K562 (cell line): ENCODE measurements at regions not wholly inside any gene's neighbourhood (a gene's known extent, or its start where the extent isn't known, plus 50 kb on each side); places are given as distances from the start of the nearest gene placed in this dataset.
A peak's percentile ranks its signal among the peaks of the same experiment; 100 is the strongest.

ENCODE experiments used
- ATF7 ChIP-seq: fragments of 450-650 bp; IDR thresholded peaks from 2 replicates; pipeline ENCODE4 v1.7.1; 2014; ENCODE audit warnings: mild to moderate bottlenecking, moderate library complexity
- ETV6 ChIP-seq, 3 experiments: fragments of 150-350 bp in 1 of 3; sonication (generic) in 1 of 3; formaldehyde crosslinking in 1 of 3; IDR thresholded peaks; 2 replicates each; pipeline versions ENCODE4 v1.6.1 to v1.8.0; 2014 to 2022; ENCODE audit warnings: borderline replicate concordance in 2 of 3, low read depth in 2 of 3, antibody characterized with exemption in 1 of 3, low read length in 1 of 3, mild to moderate bottlenecking in 1 of 3, missing genetic modification reagents in 1 of 3
- FOS ChIP-seq: IDR thresholded peaks from 3 replicates; pipeline ENCODE4 v1.6.1; 2011; ENCODE audit not compliant: insufficient read length; ENCODE audit errors: extremely low read depth
- HDAC2 ChIP-seq: fragments of 450-650 bp; IDR thresholded peaks from 2 replicates; pipeline ENCODE4 v1.6.1; 2016; ENCODE audit warnings: mild to moderate bottlenecking
- LEF1 ChIP-seq: fragments of 450-650 bp; IDR thresholded peaks from 2 replicates; pipeline ENCODE4 v1.6.1; 2016; ENCODE audit warnings: mild to moderate bottlenecking
- MYC ChIP-seq, 2 experiments: fragments of 250-450 bp in 1 of 2; sonication (Bioruptor Pico) in 1 of 2; IDR thresholded peaks; 2 replicates each; pipeline versions ENCODE4 v1.5.1 to v1.6.1; 2012 to 2021; ENCODE audit warnings: low read depth in 2 of 2, borderline replicate concordance in 1 of 2, improper control_type of control experiment in 1 of 2, low read length in 1 of 2, mild to moderate bottlenecking in 1 of 2, moderate library complexity in 1 of 2
- MYNN ChIP-seq, 2 experiments: sonication (generic); formaldehyde crosslinking in 1 of 2; IDR thresholded peaks; 2 replicates each; pipeline versions ENCODE4 v1.5.0 to v1.6.1; 2016 to 2020; ENCODE audit warnings: antibody characterized with exemption in 1 of 2, missing genetic modification reagents in 1 of 2
- SMAD1 ChIP-seq: fragments of 150-350 bp; IDR thresholded peaks from 2 replicates; pipeline ENCODE4 v1.6.1; 2014; ENCODE audit warnings: low read length, low read depth; ENCODE audit not compliant: partially characterized antibody
- ZNF431 ChIP-seq: sonication (generic); formaldehyde crosslinking; IDR thresholded peaks from 2 replicates; pipeline ENCODE4 v1.8.0; 2022; ENCODE audit warnings: mild to moderate bottlenecking, missing genetic modification reagents
- ZNF76 ChIP-seq: fragments of 250-450 bp; sonication (Bioruptor Pico); IDR thresholded peaks from 2 replicates; pipeline ENCODE4 v1.4.0; 2020; ENCODE audit warnings: mild to moderate bottlenecking, moderate library complexity, borderline replicate concordance
- TF ChIP-seq, protein P1 (sequence below): IDR thresholded peaks from 2 replicates; pipeline ENCODE4 v1.6.1; 2016; ENCODE audit warnings: missing genetic modification characterization, missing compliant biosample characterization
- TF ChIP-seq, protein P2 (sequence below): sonication (generic); formaldehyde crosslinking; IDR thresholded peaks from 2 replicates; pipeline ENCODE4 v1.8.0; 2022; ENCODE audit warnings: missing genetic modification reagents, mild to moderate bottlenecking, moderate library complexity, borderline replicate concordance
- TF ChIP-seq, protein P3 (sequence below), 2 experiments: IDR thresholded peaks; 2 replicates each; pipeline ENCODE4 v1.6.1; 2012; ENCODE audit warnings: improper control_type of control experiment in 2 of 2, low read depth in 2 of 2, low read length in 2 of 2, borderline replicate concordance in 1 of 2
- TF ChIP-seq, protein P4 (sequence below): IDR thresholded peaks from 2 replicates; pipeline ENCODE4 v1.6.1; 2011; ENCODE audit not compliant: insufficient read length; ENCODE audit errors: extremely low read depth
- TF ChIP-seq, protein P5 (sequence below): sonication (generic); formaldehyde crosslinking; IDR thresholded peaks from 2 replicates; pipeline ENCODE4 v1.5.0; 2020; ENCODE audit warnings: missing genetic modification reagents
- TF ChIP-seq, protein P6 (sequence below): fragments of 250-450 bp; sonication (Bioruptor Pico); IDR thresholded peaks from 2 replicates; pipeline ENCODE4 v1.8.0; 2021; ENCODE audit warnings: mild to moderate bottlenecking, moderate library complexity
- TF ChIP-seq, protein P7 (sequence below): fragments of 450-650 bp; IDR thresholded peaks from 2 replicates; pipeline ENCODE4 v1.6.1; 2016; ENCODE audit warnings: missing biosample characterization, missing genetic modification characterization

DNA sequence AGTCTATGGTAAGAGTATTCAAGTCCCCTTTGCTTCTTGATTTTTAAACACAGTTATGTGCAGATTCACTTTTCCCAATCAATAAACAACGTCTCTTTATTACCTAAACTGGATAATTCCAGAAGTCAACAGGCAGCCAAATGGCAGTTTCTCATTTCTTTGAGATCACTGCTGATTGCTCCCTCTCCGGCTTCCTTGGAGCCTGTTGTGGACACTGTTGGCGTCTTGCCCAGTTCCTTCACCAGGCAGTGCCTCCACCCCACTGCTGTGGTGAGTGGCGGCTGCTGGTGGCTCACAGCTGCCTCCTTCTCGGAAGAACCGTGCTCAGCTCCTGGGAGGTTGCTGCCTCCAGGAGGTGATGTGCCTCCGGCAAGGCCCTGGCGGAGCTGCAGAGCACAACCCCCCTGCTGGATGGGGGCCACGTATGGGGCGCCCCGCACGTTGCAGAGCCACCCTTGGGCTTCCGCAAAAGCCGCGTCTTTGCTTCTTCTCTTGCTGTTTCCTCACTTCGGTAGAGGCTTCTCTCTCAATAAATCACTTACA is 105.1 kb upstream of the CNKSR3 start (continued):
- TF ChIP-seq, protein P1, sequence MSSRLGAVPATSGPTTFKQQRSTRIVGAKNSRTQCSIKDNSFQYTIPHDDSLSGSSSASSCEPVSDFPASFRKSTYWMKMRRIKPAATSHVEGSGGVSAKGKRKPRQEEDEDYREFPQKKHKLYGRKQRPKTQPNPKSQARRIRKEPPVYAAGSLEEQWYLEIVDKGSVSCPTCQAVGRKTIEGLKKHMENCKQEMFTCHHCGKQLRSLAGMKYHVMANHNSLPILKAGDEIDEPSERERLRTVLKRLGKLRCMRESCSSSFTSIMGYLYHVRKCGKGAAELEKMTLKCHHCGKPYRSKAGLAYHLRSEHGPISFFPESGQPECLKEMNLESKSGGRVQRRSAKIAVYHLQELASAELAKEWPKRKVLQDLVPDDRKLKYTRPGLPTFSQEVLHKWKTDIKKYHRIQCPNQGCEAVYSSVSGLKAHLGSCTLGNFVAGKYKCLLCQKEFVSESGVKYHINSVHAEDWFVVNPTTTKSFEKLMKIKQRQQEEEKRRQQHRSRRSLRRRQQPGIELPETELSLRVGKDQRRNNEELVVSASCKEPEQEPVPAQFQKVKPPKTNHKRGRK (tag) = peak; percentile 36; the same call in 1 of the 2 replicates
- peak; percentile 82; the same call in 1 of the 2 replicates for TF ChIP-seq MYNN (IDR thresholded peaks at IDR 0.05)
- TF ChIP-seq MYNN (CRISPR knock-in tag; IDR thresholded peaks at IDR 0.05) = no peak
- peak; percentile 37 for TF ChIP-seq SMAD1
- TF ChIP-seq MYC (IDR thresholded peaks at IDR 0.05; ENCODE audit: low read depth, low read length) = peak; percentile 77
- TF ChIP-seq MYC (CRISPR knock-in tag; IDR thresholded peaks at IDR 0.05; ENCODE audit: borderline replicate concordance, low read depth) = no peak
- TF ChIP-seq, protein P2, sequence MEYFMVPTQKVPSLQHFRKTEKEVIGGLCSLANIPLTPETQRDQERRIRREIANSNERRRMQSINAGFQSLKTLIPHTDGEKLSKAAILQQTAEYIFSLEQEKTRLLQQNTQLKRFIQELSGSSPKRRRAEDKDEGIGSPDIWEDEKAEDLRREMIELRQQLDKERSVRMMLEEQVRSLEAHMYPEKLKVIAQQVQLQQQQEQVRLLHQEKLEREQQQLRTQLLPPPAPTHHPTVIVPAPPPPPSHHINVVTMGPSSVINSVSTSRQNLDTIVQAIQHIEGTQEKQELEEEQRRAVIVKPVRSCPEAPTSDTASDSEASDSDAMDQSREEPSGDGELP = peak; percentile 96
- TF ChIP-seq ZNF76 (CRISPR knock-in tag) = no peak
- TF ChIP-seq ZNF431 (CRISPR knock-in tag) = no peak
- TF ChIP-seq, protein P3, sequence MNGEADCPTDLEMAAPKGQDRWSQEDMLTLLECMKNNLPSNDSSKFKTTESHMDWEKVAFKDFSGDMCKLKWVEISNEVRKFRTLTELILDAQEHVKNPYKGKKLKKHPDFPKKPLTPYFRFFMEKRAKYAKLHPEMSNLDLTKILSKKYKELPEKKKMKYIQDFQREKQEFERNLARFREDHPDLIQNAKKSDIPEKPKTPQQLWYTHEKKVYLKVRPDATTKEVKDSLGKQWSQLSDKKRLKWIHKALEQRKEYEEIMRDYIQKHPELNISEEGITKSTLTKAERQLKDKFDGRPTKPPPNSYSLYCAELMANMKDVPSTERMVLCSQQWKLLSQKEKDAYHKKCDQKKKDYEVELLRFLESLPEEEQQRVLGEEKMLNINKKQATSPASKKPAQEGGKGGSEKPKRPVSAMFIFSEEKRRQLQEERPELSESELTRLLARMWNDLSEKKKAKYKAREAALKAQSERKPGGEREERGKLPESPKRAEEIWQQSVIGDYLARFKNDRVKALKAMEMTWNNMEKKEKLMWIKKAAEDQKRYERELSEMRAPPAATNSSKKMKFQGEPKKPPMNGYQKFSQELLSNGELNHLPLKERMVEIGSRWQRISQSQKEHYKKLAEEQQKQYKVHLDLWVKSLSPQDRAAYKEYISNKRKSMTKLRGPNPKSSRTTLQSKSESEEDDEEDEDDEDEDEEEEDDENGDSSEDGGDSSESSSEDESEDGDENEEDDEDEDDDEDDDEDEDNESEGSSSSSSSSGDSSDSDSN (IDR thresholded peaks at IDR 0.05; ENCODE audit: borderline replicate concordance in 1 of 2, low read depth in 2 of 2, low read length in 2 of 2) = peak; percentile 52 to 93; a peak in 2 of 4 replicates
- no peak for TF ChIP-seq FOS
- peak; percentile 78 for TF ChIP-seq ATF7
- TF ChIP-seq, protein P4, sequence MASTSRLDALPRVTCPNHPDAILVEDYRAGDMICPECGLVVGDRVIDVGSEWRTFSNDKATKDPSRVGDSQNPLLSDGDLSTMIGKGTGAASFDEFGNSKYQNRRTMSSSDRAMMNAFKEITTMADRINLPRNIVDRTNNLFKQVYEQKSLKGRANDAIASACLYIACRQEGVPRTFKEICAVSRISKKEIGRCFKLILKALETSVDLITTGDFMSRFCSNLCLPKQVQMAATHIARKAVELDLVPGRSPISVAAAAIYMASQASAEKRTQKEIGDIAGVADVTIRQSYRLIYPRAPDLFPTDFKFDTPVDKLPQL = no peak
- TF ChIP-seq, protein P5, sequence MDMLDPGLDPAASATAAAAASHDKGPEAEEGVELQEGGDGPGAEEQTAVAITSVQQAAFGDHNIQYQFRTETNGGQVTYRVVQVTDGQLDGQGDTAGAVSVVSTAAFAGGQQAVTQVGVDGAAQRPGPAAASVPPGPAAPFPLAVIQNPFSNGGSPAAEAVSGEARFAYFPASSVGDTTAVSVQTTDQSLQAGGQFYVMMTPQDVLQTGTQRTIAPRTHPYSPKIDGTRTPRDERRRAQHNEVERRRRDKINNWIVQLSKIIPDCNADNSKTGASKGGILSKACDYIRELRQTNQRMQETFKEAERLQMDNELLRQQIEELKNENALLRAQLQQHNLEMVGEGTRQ = no peak
- TF ChIP-seq, protein P6, sequence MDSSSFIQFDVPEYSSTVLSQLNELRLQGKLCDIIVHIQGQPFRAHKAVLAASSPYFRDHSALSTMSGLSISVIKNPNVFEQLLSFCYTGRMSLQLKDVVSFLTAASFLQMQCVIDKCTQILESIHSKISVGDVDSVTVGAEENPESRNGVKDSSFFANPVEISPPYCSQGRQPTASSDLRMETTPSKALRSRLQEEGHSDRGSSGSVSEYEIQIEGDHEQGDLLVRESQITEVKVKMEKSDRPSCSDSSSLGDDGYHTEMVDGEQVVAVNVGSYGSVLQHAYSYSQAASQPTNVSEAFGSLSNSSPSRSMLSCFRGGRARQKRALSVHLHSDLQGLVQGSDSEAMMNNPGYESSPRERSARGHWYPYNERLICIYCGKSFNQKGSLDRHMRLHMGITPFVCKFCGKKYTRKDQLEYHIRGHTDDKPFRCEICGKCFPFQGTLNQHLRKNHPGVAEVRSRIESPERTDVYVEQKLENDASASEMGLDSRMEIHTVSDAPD (CRISPR knock-in tag) = no peak
- peak in 1 of 2 experiments; percentile 24; a peak in 2 of 4 replicates for TF ChIP-seq ETV6 (IDR thresholded peaks at IDR 0.05; ENCODE audit: borderline replicate concordance in 1 of 2, low read depth in 2 of 2, low read length in 1 of 2)
- no peak for TF ChIP-seq ETV6 (CRISPR knock-in tag; IDR thresholded peaks at IDR 0.05; ENCODE audit: borderline replicate concordance)
- TF ChIP-seq, protein P7, sequence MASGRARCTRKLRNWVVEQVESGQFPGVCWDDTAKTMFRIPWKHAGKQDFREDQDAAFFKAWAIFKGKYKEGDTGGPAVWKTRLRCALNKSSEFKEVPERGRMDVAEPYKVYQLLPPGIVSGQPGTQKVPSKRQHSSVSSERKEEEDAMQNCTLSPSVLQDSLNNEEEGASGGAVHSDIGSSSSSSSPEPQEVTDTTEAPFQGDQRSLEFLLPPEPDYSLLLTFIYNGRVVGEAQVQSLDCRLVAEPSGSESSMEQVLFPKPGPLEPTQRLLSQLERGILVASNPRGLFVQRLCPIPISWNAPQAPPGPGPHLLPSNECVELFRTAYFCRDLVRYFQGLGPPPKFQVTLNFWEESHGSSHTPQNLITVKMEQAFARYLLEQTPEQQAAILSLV (tag) = no peak
- 0 out of 2 replicates have a peak, but pooled peaks have one; percentile 15 for TF ChIP-seq LEF1
- TF ChIP-seq HDAC2 = peak; percentile 40; the same call in 1 of the 2 replicates
